Stimulated activated CD4-positive, alpha-beta T cell treated with anti-CD3 and anti-CD28 coated beads, TNF-alpha, amount 100 ng/mL, for 1 hour (primary cell): ENCODE measurements at regions not wholly inside any gene's neighbourhood (a gene's known extent, or its start where the extent isn't known, plus 50 kb on each side); places are given as distances from the start of the nearest gene placed in this dataset.
"Not testable (repeated sequence)": the region's sequence is repeated elsewhere in the genome, so short reads cannot be mapped to it uniquely, and the experiment has no call there.

Source experiments
- DNase-seq, 3 donors: peaks; one replicate each; pipeline ENCODE4 v3.0.0-alpha.2; 2020; ENCODE audit warnings: low read depth in 3 of 3, low spot score in 1 of 3

DNA sequence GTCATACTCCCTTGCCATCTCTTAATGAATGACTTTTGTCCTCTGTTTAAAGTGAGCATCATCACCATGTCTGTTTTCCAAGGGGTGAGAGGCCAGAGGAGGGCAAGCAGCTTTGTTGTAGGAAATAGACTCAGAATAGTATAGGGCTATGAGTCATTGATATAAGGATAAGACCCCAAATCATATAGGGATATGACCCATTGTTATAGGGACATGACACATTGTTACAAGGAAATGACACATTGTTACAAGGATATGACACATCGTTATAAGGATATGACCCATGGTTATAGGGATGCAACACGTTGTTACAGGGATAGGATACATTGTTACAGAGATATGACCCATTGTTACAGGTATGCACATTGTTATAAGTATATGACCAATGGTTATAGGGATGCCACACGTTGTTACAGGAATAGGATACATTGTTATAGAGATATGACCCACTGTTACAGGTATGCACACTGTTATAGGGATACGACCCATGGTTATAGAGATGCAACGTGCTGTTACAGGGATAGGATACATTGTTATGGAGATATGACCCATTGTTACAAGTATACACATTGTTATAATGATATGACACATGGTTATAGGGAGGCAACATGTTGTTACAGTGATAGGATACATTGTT is 311.1 kb upstream of the ADARB2 start:
- no peak for DNase-seq

GRCh38 chr10:2047679-2048078 is 310.4 kb upstream of the ADARB2 start:
- no peak for DNase-seq

GRCh38 chr10:2043379-2043778 is 306.1 kb upstream of the ADARB2 start:
- DNase-seq: no peak

GRCh38 chr10:2038036-2038435 is 300.7 kb upstream of the ADARB2 start:
- DNase-seq: no peak

DNA sequence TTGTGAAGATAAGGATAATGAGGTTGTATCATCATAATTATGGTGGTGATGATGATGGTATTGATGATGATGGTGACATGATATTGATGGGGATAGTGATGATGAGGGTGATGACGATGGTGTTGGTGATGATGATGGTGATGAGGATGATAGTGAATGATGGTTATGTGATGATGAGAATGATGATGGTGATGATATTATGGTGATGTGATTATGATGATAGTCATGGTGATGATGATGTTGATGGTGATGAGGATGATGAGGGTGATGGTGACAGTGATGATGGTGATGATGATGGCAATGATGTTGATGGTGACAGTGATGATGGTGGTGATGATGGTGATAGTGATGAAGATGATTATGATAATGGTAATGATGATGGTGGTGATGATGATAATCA is 299.9 kb upstream of the ADARB2 start:
- DNase-seq: no peak

GRCh38 chr10:2036209-2036608 is 298.9 kb upstream of the ADARB2 start:
- no peak for DNase-seq

GRCh38 chr10:2030046-2030445 is 292.7 kb upstream of the ADARB2 start:
- DNase-seq: no peak

GRCh38 chr10:2026936-2027335 is 289.6 kb upstream of the ADARB2 start:
- DNase-seq: no peak

DNA sequence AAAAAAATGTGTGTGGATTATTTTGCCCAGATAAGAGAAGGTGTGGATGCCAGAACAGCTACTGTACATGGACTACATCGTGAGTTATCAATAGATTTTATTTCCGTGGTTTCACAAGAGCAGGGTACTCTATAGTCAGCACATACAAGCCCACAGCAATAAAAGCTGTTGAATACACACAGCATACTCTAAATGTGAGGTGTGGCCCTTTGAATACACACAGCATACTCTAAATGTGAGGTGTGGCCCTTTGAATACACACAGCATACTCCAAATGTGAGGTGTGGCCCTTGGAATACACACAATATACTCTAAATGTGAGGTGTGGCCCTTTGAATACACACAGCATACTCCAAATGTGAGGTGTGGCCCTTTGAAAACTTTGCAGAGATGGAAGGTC is 287.4 kb upstream of the ADARB2 start:
- DNase-seq: not testable (repeated sequence)

DNA sequence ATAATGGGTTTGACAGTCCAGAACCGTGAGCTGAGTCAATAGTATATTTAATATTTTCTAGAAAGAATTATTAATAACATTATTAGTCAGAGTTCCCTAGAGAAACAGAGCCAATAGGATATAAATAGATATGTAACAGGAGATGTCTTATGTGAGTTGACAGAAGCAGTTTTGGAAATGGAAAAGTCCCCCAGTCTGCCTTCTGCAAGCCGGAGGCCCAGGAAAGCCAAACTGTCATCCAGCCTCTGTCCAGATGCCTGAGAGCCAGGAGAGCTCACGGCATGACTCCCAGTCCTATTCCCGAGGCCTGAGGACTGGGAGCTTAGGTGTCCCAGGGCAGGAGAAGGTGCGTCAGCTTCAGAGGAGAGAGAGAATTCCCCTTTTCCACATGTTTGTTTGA is 286.4 kb upstream of the ADARB2 start:
- DNase-seq: no peak

- no peak for DNase-seq
These were observed 285.1 kb upstream of the ADARB2 start for GRCh38 chr10:2022401-2022800.

DNA sequence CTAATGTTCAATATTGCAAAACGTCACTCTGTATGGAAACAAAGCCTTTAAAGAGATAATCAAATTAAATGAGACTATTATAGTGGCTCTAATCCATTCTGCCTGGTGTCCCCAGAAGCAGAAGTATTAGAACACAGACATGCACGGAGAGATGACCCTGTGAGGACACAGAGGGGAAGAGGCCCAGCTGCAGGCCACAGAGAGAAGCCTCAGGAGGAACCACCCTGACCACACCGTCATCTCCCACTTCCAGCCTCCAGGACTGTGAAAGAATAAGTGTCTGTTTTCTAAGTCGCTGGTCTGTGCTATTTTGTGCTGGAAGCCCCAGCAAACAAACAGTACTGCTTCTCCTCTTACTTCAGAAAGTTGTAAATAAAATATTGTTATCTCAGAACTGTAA is 283.5 kb upstream of the ADARB2 start:
- DNase-seq: no peak

- DNase-seq: no peak
These were observed 282.5 kb upstream of the ADARB2 start for GRCh38 chr10:2019803-2020202.

- no peak for DNase-seq
These were observed 282.0 kb upstream of the ADARB2 start for GRCh38 chr10:2019281-2019680.

GRCh38 chr10:2014541-2014940 is 277.2 kb upstream of the ADARB2 start:
- DNase-seq: no peak

DNA sequence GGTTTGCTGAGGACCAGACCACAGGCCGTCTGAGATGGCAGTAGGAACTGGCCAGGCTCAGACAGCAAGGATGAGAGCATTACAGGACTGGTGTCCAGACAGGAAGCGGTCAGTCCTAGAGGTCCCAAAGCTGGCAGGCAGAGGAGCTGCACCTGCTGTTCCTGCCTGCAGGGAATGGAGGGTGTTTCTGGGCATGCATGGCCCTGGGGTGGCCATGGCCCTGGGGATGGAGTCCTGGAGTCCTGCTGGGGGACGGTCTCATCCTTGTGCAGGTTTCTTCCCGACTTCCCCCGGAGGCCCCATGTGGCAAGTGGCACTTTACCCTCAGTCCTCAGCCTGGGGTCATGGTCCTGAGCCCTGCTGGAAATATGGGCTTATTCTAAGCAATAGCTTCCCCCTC is 274.9 kb upstream of the ADARB2 start:
- no peak for DNase-seq

- DNase-seq: no peak
These were observed 273.9 kb upstream of the ADARB2 start for GRCh38 chr10:2011106-2011716.

DNA sequence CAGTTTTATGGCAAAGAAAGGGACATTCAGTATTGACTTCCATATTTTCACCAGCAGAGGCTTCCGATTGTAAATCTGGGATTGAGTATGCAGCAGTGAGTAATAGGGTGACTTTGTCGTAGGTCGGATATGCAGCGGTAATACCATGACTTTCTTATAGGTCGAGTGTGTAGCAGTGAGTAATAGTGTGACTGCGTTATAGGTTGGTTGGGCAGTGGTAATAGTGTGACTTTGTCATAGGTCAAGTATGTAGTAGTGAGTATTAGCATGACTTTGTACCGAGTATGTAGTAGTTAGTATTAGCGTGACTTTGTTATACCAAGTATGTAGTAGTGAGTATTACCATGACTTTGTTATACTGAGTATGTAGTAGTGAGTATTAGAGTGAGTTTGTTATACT is 268.2 kb upstream of the ADARB2 start:
- DNase-seq: no peak

- DNase-seq: no peak
These were observed 255.6 kb upstream of the ADARB2 start for GRCh38 chr10:1992930-1993329.

DNA sequence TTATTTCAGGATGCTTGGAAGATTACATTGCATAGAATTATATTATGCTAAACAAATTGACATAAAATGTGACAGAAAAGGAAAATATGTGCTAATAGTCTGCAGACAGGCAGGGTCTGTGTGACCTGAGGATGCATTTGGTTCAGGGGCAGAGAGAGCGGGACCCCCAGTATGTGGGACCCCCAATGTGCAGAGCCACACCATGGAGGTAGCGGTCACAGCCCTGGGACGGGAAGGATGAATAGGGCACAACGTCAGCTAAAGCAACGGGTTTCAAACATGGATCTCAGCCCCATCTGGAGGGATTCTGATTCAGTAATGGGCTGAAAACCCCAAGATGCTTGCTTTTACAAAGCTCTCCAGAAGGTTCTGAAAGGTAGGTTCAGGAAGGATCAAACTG is 251.8 kb upstream of the ADARB2 start:
- DNase-seq: no peak

- DNase-seq: no peak
These were observed 244.7 kb upstream of the ADARB2 start for GRCh38 chr10:1981976-1982375.

DNA sequence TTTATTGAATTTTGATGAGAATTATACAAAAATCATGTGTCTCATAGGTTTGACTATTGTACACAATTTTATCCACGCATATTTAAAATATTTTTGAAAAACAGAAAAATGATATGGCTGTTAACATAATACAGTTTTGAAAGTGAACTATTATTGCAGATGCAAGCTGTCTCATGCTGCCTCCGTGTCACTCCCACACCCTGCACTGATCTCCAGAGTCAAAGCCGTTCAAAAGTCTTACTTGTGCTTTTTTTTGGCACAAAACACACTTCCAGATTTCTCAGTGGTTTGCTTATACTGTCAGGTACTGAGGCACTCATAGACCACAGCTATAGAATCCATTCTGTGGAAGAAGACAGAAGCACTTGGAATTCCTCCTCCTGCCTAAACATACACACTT is 243.1 kb upstream of the ADARB2 start:
- no peak for DNase-seq

DNA sequence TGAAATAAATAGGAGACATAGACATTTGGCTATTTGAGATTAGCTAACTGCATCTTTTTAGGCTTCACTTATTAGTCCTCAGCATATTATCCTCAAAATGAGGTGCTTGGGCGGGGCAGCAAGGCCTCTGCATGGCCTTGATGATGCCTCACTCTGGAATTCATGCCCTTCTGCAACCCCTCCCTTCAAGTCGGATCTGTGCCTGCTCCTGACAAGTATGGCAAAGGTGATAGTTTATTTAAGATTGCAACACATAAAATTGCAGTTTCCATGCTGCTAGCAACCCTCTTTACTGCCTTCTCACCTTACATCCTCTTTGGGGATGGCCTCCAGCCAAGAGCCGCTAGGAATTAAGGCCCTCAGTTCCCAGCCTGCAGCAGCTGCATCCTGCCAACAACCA is 241.3 kb upstream of the ADARB2 start:
- DNase-seq: no peak
